ENCODE measurements at regions not wholly inside any gene's neighbourhood (a gene's known extent, or its start where the extent isn't known, plus 50 kb on each side); places are given as distances from the start of the nearest gene placed in this dataset.

GRCh38 chr2:207239754-207240494 is 74.2 kb upstream of the KLF7 start:
- Histone ChIP-seq H3K27ac (ENCODE audit: insufficient read depth, low read length) (peak overlapping the region; percentile 95), H3K79me1 (ENCODE audit: low read depth in 1 of 2, low read length in 2 of 2) (peaks cover 36 to 37% of the 10 kb centered on the region in 2 experiments), H2AFZ (replicated peaks; ENCODE audit: low read length, poor library complexity) (no peak overlapping the region), H3K56ac (ENCODE audit: extremely low read depth, insufficient read depth, low read length) (peak overlapping the region; percentile 98), H3K9ac (ENCODE audit: low read depth, low read length) (peak overlapping the region; percentile 83), H2BK120ac (ENCODE audit: low read depth, low read length) (peak overlapping the region; percentile 97), H3K14ac (replicated peaks; ENCODE audit: low read depth, low read length) (peak overlapping the region; percentile 96), H2BK15ac (ENCODE audit: low read depth, low read length) (peak overlapping the region; percentile 81), H3K18ac (ENCODE audit: low read depth, low read length) (peak overlapping the region; percentile 96), H3K27me3 (ENCODE audit: control insufficient read depth, insufficient read depth, low read length) (no peaks in the 10 kb centered on the region), H3K9me3 (ENCODE audit: control insufficient read depth, insufficient read depth, low read length) (no peaks in the 10 kb centered on the region), H3K36me3 (ENCODE audit: control insufficient read depth, insufficient read depth, low read length) (no peaks in the 10 kb centered on the region), H4K20me1 (ENCODE audit: insufficient read depth, low read length) (no peaks in the 10 kb centered on the region), H2BK20ac (ENCODE audit: low read depth, low read length) (peak overlapping the region; percentile 98), H2BK5ac (ENCODE audit: low read depth, low read length, poor library complexity, severe bottlenecking) (peak overlapping the region; percentile 98), H3K9me1 (ENCODE audit: insufficient read depth, low read length) (peaks cover 22% of the 10 kb centered on the region), H3K4me3 (ENCODE audit: insufficient read depth, low read depth, low read length) (no peak overlapping the region), H4K8ac (ENCODE audit: low read depth in 2 of 2, low read length in 2 of 2) (peak overlapping the region; percentile 93 to 96), H3K23ac (ENCODE audit: low read depth, low read length) (peak overlapping the region; percentile 88), H3K4ac (ENCODE audit: low read depth, low read length) (peak overlapping the region; percentile 97), H3K4me2 (ENCODE audit: low read depth, low read length) (peak overlapping the region; percentile 16; the same call in 1 of the 2 replicates), H3K4me1 (ENCODE audit: control insufficient read depth, insufficient read depth, low read length) (peaks cover 20% of the 10 kb centered on the region), H2AK5ac (ENCODE audit: low read depth, low read length) (peak overlapping the region; percentile 97), H2AK9ac (replicated peaks; ENCODE audit: low read depth, low read length, poor library complexity) (peak overlapping the region; percentile 26), H4K91ac (ENCODE audit: insufficient read depth, low read depth, low read length) (peak overlapping the region; percentile 99), H4K5ac (ENCODE audit: low read depth, low read length) (peak overlapping the region; percentile 91)
- ATAC-seq (ENCODE audit: low read depth) (peak; percentile 10; the same call in 1 of the 2 replicates), DNase-seq (peak; percentile 74)
- no peak for TF ChIP-seq CHD1 (IDR thresholded peaks at IDR 0.05; ENCODE audit: low read depth, low read length)
- TF ChIP-seq NFE2L2 (IDR thresholded peaks at IDR 0.05; ENCODE audit: low read depth, low read length), result no peak
- TF ChIP-seq USF2 (IDR thresholded peaks at IDR 0.05; ENCODE audit: low read depth, low read length), result no peak
- no peak for TF ChIP-seq FOS (IDR thresholded peaks at IDR 0.05; ENCODE audit: low read depth, low read length)
- dilution Hi-C loops (cut with HindIII; ENCODE audit: low sequenced_read_pairs, unreplicated experiment) (no loop called here), in situ Hi-C loops (cut with MboI; ENCODE audit: low sequenced_read_pairs) (loop anchor here (5.0 kb wide), 1 partner anchor 73 kb away; the partner anchor contains the start of gene KLF7), intact Hi-C loops (cut with micrococcal nuclease) (loop anchor here (1.0 to 2.0 kb wide), 2 partner anchors 15 to 75 kb away; partner anchors contain the start of gene KLF7)
- ChIA-PET POLR2A (ENCODE audit: unreplicated experiment) (interaction anchor here (1.1 to 2.3 kb wide), 6 partner anchors 14 to 75 kb away, joined by 4 to 20 read pairs (median 8); partner anchors contain the start of gene KLF7), CTCF (interaction anchor here (0.5 to 1.5 kb wide), 4 partner anchors 8 to 299 kb away, joined by 3 to 6 read pairs (median 4); no protein-coding TSS in a partner anchor)
- BruUV-seq (replicated peaks), result no TSS peak
- WGBS, 2 experiments (ENCODE audit: extremely low coverage in 2 of 2, insufficient read length in 1 of 2), result 94% methylated on average over 2 of the region's 9 CpGs; no CpG with 5 or more reads in 1 of the 2 experiments

All from IMR-90 (cell line).